NCI-H2196 (cell line): ENCODE measurements at regions not wholly inside any gene's neighbourhood (a gene's known extent, or its start where the extent isn't known, plus 50 kb on each side); places are given as distances from the start of the nearest gene placed in this dataset.
A peak's percentile ranks its signal among the peaks of the same experiment; 100 is the strongest.

Experiments
- DNase-seq: peaks from one replicate; lab custom pipeline; 2025; ENCODE audit not compliant: unreplicated experiment; lab: John Stamatoyannopoulos, UW

DNA sequence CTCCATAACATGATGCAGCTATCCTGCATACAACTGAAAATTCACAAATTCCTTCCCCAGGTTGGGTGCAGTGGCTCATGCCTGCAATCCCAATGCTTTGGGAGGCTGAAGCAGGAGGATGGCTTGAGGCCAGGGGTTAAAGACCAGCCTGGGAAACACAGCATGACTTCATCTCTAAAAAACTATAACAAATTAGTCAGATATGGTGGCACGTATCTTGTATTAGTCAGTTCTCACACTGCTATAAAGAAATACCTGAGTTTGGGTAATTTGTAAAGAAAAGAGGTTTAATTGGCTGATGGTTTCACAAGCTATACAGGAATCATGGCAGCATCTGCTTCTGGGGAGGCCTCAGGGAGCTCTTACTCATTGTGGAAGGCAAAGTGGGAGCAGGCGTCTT lies 56.4 kb upstream of the DAPK1 start:
- no peak for DNase-seq

GRCh38 chr9:87442451-87442850 lies 55.2 kb upstream of the DAPK1 start:
- no peak for DNase-seq

GRCh38 chr9:87443006-87443405 lies 54.7 kb upstream of the DAPK1 start:
- no peak for DNase-seq

DNA sequence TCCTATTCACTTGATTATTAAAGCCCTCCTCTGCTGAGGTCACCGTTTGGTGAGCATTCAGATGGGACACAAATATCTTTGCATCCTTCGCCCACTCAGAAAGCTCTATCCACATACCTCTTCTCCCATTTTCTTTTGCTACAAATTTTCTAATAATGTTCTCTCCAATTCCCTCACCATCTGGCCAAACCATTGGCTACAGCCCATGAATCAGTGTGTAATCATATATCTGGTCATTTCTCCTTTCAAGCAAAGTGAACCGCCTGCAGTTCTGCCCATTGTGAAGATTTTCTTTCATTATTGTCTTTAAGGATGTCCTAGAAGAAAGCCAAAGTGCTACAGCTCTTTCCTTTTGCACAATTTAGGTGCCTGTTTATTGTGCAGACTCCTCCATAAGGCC lies 54.2 kb upstream of the DAPK1 start:
- no peak for DNase-seq

DNA sequence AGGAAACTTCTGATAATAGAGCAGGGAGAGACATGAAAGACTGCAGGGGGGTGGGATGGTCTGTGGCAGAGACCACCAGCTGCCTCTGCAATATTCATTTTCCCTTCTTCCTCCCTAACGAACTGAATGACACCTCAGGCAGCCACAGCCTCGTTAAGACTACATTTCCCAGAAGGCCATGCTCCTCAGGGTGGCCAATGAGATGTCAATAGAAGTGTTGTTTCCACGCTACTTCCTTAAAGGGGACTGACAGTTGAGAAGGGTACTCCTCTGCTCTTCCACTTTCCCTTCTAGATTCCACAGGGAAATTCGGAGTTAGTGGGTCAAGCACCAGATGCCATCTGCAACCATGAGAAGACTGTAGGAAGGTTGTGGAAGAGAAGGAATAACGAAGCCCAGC lies 52.0 kb upstream of the DAPK1 start:
- no peak for DNase-seq

GRCh38 chr9:87446527-87446926 lies 51.1 kb upstream of the DAPK1 start:
- DNase-seq: no peak

DNA sequence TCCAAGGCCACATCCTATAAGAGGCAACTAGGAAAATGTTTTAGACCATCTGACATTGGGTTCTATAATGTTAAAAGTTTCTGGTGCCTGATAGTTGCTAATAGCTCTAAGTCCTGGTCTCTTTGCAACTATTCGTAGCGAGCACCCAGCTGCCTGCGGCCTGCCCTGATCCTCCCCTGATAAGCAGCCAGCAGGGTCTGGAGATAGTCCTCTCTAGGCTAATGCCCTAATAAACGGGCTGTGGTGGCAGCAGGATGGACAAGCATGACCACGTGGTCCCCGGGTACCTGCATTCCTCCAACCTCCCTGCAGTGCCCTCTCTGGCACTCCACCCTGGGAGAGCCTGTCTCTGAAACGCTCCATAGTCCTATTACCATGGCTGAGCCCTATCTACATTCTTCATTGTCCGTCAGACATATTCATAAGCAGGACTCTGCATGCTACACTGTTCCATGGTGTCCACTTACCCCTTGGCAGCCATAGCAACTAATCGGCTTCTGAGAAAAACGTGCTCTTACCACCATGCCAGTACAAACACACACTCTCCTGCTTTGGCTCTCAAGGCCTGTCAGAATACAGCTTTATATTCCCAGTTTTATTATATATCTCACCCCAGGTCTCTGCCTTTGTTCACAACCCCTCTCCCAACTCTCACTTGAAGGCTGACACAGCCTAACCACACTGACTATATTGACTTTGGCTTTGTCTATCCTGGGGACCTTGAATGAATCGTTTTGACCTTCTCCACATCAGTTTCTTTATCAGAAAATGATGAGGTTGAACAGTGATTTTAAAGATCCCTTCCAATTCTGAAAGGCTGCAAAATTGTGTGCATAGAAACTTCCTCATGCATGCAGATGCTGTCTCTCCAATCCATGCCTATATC lies 49.9 kb upstream of the DAPK1 start:
- peak; percentile 2 for DNase-seq
